HCT116 (cell line): ENCODE measurements at regions not wholly inside any gene's neighbourhood (a gene's known extent, or its start where the extent isn't known, plus 50 kb on each side); places are given as distances from the start of the nearest gene placed in this dataset.

Experiments
- CBX3 ChIP-seq: IDR thresholded peaks from 2 replicates; pipeline ENCODE4 v1.6.1; 2012; ENCODE audit warnings: low read depth
- CEBPB ChIP-seq: IDR thresholded peaks from 2 replicates; pipeline ENCODE4 v1.6.1; 2012; ENCODE audit warnings: low read depth
- EZH2 ChIP-seq: fragments of 200-600 bp; sonication (generic); IDR thresholded peaks from 2 replicates; pipeline ENCODE4 v1.6.1; 2017; ENCODE audit warnings: antibody characterized with exemption, mixed run types
- EZH2phosphoT487 ChIP-seq: fragments of 200-600 bp; IDR thresholded peaks from 2 replicates; pipeline ENCODE4 v1.6.1; 2018; ENCODE audit warnings: antibody characterized with exemption, borderline replicate concordance
- FOSL1 ChIP-seq: IDR thresholded peaks from 2 replicates; pipeline ENCODE4 v1.6.1; 2012; ENCODE audit warnings: low read depth
- POLR2A ChIP-seq: IDR thresholded peaks from 2 replicates; pipeline ENCODE4 v1.7.0; 2011; ENCODE audit warnings: borderline replicate concordance; ENCODE audit not compliant: insufficient read depth, insufficient read length; ENCODE audit errors: extremely low read depth
- RAD21 ChIP-seq: IDR thresholded peaks from 2 replicates; pipeline ENCODE4 v1.6.1; 2012; ENCODE audit warnings: low read depth, mild to moderate bottlenecking
- SP1 ChIP-seq: IDR thresholded peaks from 2 replicates; pipeline ENCODE4 v1.6.1; 2012; ENCODE audit warnings: low read depth
- SRF ChIP-seq: IDR thresholded peaks from 2 replicates; pipeline ENCODE4 v1.6.1; 2012; ENCODE audit warnings: low read depth
- YY1 ChIP-seq: IDR thresholded peaks from 2 replicates; pipeline ENCODE4 v1.6.1; 2011; ENCODE audit warnings: low read length, low read depth, moderate library complexity, mild to moderate bottlenecking; ENCODE audit not compliant: insufficient replicate concordance; ENCODE audit errors: extremely low read depth
- TF ChIP-seq, protein P1 (sequence below), 3 experiments: fragments of 200-600 bp in 1 of 3; sonication (generic) in 1 of 3; IDR thresholded peaks in 2 of 3; conservative IDR thresholded peaks in 1 of 3; 2 replicates each; pipeline ENCODE4 v1.5.1; 2012 to 2017; ENCODE audit warnings: low read depth in 2 of 3, low read length in 2 of 3, antibody characterized with exemption in 1 of 3, borderline replicate concordance in 1 of 3, control low read depth in 1 of 3, mild to moderate bottlenecking in 1 of 3, mixed read lengths in 1 of 3, mixed run types in 1 of 3, moderate library complexity in 1 of 3; ENCODE audit not compliant: insufficient read depth in 1 of 3

DNA sequence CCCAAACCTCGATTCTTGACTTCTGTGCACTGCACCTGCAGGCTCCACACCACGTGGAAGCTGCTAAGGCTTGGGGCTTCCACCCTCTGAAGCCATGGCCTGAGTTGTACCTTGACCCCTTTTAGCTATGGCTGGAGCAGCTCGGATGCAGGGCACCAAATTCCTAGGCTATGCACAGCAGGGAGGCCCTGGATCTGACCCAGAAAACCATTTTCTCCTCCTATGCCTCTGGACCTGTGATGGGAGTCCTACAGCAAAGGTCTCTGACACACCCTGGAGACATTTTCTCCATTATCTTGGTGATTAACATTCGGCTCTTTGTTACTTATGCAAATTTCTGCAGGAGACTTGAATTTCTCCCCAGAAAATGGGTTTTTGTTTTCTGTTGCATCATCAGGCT lies 309.2 kb upstream of the DDI1 start:
- no peak for TF ChIP-seq EZH2
- TF ChIP-seq POLR2A: no peak
- TF ChIP-seq, protein P1, sequence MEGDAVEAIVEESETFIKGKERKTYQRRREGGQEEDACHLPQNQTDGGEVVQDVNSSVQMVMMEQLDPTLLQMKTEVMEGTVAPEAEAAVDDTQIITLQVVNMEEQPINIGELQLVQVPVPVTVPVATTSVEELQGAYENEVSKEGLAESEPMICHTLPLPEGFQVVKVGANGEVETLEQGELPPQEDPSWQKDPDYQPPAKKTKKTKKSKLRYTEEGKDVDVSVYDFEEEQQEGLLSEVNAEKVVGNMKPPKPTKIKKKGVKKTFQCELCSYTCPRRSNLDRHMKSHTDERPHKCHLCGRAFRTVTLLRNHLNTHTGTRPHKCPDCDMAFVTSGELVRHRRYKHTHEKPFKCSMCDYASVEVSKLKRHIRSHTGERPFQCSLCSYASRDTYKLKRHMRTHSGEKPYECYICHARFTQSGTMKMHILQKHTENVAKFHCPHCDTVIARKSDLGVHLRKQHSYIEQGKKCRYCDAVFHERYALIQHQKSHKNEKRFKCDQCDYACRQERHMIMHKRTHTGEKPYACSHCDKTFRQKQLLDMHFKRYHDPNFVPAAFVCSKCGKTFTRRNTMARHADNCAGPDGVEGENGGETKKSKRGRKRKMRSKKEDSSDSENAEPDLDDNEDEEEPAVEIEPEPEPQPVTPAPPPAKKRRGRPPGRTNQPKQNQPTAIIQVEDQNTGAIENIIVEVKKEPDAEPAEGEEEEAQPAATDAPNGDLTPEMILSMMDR (IDR thresholded peaks at IDR 0.05 in 2 of 3, conservative IDR thresholded peaks at IDR 0.05 in 1 of 3; ENCODE audit: borderline replicate concordance in 1 of 3, insufficient read depth in 1 of 3, low read depth in 2 of 3, low read length in 2 of 3): no peak
- no peak for TF ChIP-seq FOSL1
- no peak for TF ChIP-seq CEBPB
- TF ChIP-seq SRF: no peak
- no peak for TF ChIP-seq RAD21
- no peak for TF ChIP-seq CBX3
- TF ChIP-seq YY1: no peak
- TF ChIP-seq EZH2phosphoT487: no peak
- TF ChIP-seq SP1: no peak
